ENCODE measurements at regions not wholly inside any gene's neighbourhood (a gene's known extent, or its start where the extent isn't known, plus 50 kb on each side); places are given as distances from the start of the nearest gene placed in this dataset.

DNA sequence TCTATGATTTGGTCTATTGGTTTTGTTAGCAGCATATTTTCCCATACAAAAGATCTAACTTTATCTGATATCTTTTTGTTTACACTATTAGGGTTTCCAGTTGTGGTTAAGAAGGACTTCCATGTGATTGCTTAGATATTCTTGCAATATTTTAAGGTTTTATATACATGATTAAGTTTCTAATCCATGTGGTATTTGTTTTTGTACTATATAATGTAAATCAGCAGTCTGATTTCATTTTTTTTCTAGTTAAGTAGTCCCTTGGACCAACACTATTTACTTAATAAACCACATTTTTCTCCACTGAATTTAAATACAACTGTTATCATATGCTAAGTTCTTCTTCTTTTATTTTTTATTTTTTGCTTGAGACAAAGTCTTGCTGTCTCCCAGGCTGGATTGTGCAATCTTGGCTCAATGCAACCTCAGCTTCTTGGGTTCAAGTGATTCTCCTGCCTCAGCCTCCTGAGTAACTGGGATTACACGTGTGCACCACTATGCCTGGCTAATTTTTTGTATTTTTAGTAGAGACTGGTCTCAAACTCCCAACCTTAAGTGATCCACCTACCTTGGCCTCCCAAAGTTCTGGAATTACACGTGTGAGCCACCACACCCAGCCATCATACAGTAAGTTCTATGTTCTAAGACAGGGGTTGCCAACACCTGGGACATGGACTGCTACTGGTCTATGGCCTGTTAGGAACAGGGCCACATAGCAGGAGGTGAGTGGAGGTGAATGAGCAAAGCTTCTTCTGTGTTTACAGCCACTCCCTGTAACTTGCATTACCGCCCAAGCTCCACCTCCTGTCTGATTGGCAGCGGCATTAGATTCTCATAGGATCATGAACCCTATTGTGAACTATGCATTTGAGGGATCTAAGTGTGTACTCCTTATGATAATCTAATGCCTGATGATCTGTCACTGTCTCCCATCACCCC lies 58.5 kb upstream of the RAB27B start:
- DNase-seq (ENCODE audit: low spot score) = no peak

DNA sequence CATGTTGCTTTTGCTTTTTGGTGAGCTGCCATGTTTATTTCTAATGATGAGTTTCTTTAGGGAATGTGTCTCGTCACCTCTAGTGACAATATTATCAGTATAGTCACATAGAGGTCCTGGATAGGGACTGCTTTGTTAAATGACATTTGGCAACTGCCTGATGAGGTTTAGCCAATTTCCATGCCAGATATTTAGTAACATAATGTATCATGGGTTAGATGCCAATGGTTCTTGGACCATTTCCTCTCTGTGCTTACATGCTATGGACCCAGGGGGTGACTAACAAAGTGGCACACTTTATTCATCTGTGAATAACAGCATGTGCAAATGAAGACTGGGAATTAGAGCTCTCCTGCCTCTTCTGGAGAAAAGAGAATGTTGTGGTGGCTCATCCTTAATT lies 56.2 kb upstream of the RAB27B start:
- DNase-seq (ENCODE audit: low spot score) = no peak

DNA sequence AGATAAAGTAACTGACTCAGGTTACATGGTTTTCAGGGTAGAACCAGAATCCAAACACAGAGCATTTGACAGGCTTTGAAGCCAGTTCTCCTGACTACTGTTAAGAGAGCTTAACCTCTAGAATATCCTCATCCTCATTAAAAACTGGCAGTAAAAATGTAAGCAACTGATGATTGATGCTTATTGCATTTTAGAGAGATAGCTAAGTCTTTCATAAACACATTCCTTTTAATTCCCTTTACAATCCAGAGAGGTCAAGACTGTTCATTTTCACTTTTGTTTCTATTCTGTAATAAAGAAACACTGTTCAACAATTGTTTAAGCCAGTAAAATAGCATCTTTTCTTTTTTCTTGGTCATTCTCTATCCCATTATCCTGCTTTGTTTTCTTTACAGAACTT lies 53.9 kb upstream of the RAB27B start:
- no peak for DNase-seq (ENCODE audit: low spot score)

GRCh38 chr18:54774981-54775665 lies 53.2 kb upstream of the RAB27B start:
- DNase-seq (ENCODE audit: low spot score) = no peak

DNA sequence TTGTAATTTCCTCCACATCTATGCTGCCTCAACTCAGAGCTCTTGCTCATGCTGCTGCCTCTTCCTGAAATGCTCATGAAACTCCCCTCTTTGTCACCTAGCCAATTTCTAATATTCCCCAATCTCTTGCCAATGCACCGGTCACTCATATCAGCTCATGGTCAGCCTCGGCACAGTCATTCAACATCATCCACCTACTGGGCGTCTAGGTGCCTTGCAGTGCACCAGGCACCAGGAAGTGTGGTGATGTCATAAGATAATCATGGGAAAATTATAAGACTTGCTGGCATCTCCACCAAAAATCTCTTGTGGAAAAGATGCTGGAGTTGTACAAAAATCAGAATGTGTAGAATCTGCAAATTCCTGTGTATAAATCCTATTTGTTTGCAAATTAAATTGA lies 52.6 kb upstream of the RAB27B start:
- no peak for DNase-seq (ENCODE audit: low spot score)

GRCh38 chr18:54776282-54776977 lies 51.8 kb upstream of the RAB27B start:
- no peak for DNase-seq (ENCODE audit: low spot score)

DNA sequence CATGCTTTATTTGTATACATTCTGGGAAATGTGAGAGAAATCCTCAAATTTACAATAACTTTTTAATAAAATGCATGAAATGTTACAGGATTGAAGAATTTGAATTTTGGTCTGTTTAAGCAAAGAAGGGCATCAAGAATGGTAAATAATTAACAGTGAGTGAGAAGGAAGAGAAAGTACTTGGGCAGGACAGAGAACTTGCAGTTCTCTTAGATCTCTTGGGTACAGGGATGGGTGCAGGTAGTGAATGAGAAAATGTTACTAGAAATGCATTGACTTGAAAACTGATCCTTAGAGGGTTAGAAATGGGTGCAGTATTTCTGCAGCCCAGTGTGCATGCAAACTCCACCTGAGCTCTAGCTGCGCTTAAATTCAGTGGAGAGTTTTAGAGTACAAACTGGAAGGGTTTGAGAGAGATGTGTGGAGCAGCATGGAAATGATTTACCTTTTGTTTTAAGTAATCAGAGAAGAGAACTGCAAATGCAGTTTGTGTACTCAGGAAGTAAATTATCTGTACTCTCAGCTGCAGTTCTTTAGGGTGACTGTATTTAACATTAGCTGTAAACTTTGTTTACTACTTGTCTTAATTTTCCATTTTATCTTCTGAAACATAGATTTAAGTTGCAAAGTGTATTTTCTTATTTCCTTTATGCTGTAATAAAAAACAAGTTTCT lies 51.0 kb upstream of the RAB27B start:
- no peak for DNase-seq (ENCODE audit: low spot score)

DNA sequence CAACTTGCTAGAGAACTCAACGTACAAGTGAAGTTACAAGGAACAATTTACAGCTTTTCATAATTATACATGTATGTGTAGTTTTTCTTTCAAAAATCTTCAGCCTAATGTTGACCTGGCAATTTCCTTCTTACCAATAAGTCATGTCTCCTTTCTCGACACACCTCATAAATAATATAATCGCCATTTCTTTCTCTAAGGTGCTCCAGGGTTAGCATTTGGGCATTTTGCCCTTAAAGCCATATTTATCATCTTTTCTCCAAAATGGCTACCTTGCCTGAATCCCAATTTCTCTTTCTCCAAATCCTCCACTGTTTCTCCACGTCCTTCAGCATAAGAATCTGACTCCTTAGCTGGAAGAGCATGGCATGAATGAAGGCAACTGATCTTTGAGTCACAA lies 50.3 kb upstream of the RAB27B start:
- no peak for DNase-seq (ENCODE audit: low spot score)

Measured in HuH-7 (cell line).